ENCODE measurements at regions not wholly inside any gene's neighbourhood (a gene's known extent, or its start where the extent isn't known, plus 50 kb on each side); places are given as distances from the start of the nearest gene placed in this dataset.
A peak's percentile ranks its signal among the peaks of the same experiment; 100 is the strongest.

GRCh38 chr2:237150186-237150585, 64.5 kb downstream of the COPS8 start:
- DNase-seq, result no peak

GRCh38 chr2:237150831-237151375, 65.2 kb downstream of the COPS8 start:
- DNase-seq, result no peak

GRCh38 chr2:237152361-237152760, 66.7 kb downstream of the COPS8 start:
- no peak for DNase-seq

- no peak for DNase-seq
Measured at GRCh38 chr2:237153181-237153580, 67.5 kb downstream of the COPS8 start.

GRCh38 chr2:237154082-237154638, 68.5 kb downstream of the COPS8 start:
- peak; percentile 9 for DNase-seq

GRCh38 chr2:237154884-237155851, 69.5 kb downstream of the COPS8 start:
- no peak for DNase-seq

GRCh38 chr2:237156031-237156856, 70.6 kb downstream of the COPS8 start:
- DNase-seq, result no peak

GRCh38 chr2:237156857-237157779, 71.4 kb downstream of the COPS8 start:
- DNase-seq, result no peak

- DNase-seq, result no peak
Measured at GRCh38 chr2:237157780-237158102, 72.1 kb downstream of the COPS8 start.

- no peak for DNase-seq
Measured at GRCh38 chr2:237158194-237158593, 72.5 kb downstream of the COPS8 start.

GRCh38 chr2:237159006-237159911, 73.6 kb downstream of the COPS8 start:
- peak; percentile 84 for DNase-seq

- DNase-seq, result no peak
Measured at GRCh38 chr2:237160271-237160919, 74.7 kb downstream of the COPS8 start.

GRCh38 chr2:237161189-237161588, 75.5 kb downstream of the COPS8 start:
- DNase-seq, result no peak

GRCh38 chr2:237162959-237163358, 77.3 kb downstream of the COPS8 start:
- no peak for DNase-seq

- DNase-seq, result no peak
Measured at GRCh38 chr2:237164474-237165042, 78.9 kb downstream of the COPS8 start.

- no peak for DNase-seq
Measured at GRCh38 chr2:237165405-237166276, 80.0 kb downstream of the COPS8 start.

- DNase-seq, result no peak
Measured at GRCh38 chr2:237167038-237167437, 81.3 kb downstream of the COPS8 start.

GRCh38 chr2:237167934-237168333, 82.2 kb downstream of the COPS8 start:
- no peak for DNase-seq

- DNase-seq, result no peak
Measured at GRCh38 chr2:237170020-237170419, 84.3 kb downstream of the COPS8 start.

Data from NCI-H2029 (cell line).